ENCODE measurements at regions not wholly inside any gene's neighbourhood (a gene's known extent, or its start where the extent isn't known, plus 50 kb on each side); places are given as distances from the start of the nearest gene placed in this dataset.

GRCh38 chr20:51867251-51867650 lies 64.9 kb upstream of the SALL4 start:
- no peak for DNase-seq

DNA sequence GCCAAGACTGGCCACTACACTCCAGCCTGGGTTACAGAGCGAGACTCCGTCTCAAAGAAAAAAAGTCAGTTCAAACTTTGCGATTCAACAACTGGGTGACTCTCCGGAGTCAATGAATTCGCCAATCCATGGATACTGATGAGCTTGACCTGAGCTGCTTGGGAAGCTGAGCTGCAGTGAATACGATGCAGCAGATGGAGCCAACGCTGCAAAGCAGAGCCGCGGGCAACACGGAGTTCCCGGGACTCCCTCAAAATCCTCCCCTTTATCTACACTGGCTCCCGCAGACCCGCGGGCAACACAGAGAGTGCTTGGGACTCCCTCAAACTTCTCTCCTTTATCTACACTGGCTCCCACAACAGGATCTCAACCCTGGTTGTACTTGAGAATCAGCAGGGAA lies 62.6 kb upstream of the SALL4 start:
- DNase-seq, result no peak

- peak; percentile 40 for DNase-seq
Measured at GRCh38 chr20:51862796-51863195, 60.5 kb upstream of the SALL4 start.

DNA sequence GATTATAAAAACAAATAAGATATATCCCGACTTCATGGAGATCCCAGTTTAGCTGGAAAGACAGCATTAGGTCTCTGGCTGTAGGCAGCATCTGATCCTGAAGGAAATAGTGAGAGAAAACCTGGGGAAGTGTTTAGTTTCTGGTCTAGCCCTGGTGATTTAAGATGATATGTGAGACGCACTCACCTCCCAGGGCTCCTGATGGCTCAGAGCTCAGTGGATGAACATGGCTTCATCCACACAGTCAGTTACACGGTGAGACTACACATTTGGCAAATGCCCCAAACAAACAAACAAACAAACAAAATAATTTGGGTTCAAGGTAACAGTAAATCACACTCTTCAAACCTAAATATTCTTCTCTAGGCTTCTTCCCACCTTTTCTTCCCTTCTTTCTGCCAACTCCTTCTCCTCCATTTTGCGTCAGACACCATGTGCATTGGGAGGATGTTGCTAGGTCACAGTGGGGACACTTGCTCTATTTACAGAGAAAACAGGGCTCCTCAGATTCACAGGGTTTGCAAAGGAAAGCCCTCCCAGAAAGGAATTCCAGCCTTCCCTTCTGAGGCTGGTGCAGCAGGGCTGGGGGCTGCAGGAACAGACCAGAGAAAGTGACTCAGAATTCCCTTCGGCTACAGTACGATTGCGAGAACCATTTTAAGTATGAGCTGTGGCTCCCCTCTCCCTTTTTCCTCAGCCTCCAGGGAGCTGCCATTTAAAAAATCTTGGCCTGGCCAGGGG lies 59.6 kb upstream of the SALL4 start:
- DNase-seq, result no peak

GRCh38 chr20:51860111-51860882 lies 58.0 kb upstream of the SALL4 start:
- peak; percentile 13 for DNase-seq

DNA sequence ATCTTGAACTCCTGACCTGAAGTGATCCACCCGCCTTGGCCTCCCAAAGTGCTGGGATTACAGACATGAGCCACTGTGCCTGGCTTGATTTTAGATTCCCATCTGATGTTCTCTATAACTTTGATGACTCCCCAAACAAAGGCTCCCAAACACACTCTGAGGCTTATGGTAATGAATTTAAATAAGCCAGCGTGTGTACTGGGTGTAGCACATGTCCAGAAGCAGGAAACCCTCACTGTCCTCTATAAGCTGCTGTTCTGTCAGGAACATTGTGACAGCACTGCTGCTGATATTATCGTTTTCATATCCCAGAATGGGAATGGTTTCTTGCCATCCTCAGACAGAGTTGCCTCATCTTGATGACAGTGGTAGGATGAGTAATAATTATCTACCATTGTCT lies 54.1 kb upstream of the SALL4 start:
- no peak for DNase-seq

DNA sequence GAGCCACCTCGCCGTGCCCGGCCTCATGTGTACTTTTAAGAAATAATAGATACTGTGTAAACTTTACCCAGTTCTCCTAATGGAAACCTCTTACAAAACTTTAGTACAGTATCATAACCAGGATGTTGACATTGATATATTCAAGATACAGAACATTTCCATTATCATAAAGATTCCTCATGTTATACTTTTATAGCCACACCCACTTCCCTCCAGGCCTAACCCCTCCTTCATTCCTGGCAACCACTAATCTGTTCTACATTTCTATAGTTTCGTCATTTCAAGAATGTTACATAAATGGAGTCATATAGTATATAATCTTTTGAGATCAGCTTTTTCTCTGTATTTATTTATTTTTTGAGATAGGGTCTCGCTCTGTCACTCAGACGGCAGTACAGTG lies 52.6 kb upstream of the SALL4 start:
- no peak for DNase-seq

Data from T1000 (cell line).